ENCODE measurements at regions not wholly inside any gene's neighbourhood (a gene's known extent, or its start where the extent isn't known, plus 50 kb on each side); places are given as distances from the start of the nearest gene placed in this dataset.

DNA sequence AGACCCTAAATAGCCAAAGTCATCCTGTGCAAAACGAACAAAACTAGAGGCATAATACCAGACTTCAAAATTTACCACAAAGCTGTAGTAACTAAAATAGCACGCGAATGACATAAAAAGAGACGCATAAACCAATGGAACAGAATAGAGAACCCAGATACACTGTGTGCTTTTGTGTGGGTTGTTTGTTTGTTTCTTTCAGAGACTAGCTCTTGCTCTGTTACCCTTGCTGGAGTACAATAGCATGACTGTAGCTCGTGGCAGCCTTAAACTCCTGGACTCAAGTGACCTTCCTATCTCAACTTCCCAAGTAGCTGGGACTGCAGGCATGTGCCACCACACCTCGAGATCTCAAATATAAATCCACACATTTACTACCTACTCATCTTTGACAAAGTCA is 1314.6 kb upstream of the GBE1 start:
- DNase-seq, result no peak

DNA sequence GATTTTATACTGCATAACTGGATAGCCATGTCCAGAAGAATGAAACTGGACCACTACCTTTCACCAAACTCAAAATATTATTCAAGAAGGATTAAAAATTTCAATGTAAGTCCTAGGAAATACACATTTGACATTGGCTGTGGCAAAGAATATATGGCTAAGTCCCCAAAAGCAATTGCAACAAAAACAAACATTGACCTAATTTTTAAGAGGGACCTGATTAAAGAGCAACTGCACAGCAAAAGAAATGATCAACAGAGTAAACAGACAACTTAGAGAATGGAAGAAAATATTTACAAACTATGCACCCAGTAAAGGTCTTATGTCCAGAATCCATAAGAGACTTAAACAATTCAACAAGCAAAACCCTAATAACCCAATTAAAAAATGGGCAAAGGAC is 1313.0 kb upstream of the GBE1 start:
- DNase-seq, result no peak

DNA sequence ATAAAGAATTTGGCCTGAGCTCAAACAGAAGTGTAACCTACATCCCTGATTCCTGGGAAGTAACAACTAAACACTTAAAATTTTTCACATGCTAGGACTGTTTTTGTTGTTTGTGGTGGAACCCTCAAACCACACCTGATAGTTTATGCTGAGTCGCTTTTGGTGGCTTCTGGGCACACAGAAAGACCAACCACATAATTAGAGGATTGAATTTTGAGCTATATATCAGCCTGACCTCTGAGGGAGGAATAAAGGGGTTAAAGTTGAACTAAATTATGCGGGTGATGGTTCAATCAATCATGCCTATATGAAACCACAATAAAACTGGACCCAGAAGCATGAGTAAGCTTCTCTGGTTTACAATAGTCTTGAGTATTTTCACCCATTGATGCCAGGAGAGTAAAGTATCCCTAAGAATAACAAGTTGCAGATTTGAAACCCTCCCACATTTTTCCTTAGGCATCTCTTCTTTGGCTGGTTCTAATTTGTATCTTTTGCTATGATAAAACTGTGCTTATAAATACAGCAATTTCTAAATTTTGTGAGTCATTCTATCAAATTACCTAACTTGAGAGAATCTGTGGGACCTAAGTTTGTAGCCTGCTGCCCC is 1304.5 kb upstream of the GBE1 start:
- DNase-seq, result no peak

DNA sequence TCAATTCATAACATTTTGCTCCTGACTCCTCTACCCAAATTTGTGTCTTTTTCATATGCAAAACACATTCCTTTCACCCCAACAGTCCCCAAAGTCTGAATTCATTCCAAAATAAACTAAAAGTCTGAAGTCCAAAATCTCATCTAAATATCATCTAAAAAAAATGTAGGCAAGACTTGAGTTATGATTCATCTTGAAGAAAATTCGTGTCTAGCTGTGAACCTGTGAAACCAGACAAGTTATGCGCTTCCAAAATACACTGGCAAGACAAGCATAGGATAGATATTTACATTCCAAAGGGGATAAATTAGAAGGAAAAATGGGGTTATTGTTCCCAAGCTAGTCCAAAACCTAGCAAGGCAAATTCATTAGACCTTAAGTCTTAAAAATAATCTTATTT is 1302.0 kb upstream of the GBE1 start:
- no peak for DNase-seq

DNA sequence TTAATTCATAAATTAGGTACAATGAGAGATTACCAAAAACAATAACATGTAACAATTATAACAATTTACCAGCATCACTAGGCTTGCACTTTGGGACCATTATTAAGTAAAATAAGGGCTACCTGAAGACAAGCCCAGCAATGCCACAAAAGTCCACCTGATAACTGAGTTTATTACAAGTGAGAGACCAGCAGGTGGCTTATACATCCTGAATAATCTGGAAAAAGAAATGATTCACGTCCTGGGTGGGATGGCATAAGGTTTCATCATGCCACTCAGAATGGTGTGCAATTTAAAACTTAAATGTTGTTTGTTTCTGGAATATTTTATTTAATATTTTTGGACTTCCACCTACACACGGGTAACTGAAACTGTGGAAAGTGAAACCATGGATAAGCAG is 1287.1 kb upstream of the GBE1 start:
- DNase-seq, result no peak

DNA sequence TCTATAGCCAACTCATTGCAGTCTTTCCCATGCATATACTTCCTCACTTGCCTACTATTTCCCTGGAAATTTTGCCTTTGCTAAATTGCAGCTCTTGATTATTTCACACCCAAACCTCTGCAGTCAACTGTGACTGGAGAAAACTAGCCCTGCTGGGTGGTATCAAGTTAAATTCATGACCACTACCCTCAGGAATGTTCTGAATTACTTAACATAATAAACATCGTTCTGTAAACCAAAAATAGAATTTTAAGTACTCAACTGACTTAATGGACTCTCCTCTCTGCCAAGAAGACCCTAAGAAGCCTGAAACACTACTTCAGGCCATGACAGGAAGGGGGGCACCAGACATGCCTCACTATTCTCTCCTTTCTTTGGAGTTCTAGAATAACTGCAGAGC is 1278.0 kb upstream of the GBE1 start:
- DNase-seq, result no peak

DNA sequence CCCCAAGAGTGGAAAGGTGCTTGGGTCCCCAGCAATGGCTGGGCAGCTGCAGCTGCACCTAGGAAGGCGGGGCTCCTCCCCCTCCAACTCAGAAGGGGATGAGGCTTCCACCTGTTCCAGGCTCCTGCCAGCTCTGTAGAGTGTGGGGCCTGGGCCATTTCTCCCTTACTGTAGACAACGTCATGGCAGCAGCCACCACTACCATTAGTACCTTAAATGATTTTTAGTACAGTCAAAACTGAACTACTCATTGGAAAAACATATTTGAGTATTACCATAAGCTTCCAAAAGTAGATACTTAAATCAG is 1274.2 kb upstream of the GBE1 start:
- no peak for DNase-seq

DNA sequence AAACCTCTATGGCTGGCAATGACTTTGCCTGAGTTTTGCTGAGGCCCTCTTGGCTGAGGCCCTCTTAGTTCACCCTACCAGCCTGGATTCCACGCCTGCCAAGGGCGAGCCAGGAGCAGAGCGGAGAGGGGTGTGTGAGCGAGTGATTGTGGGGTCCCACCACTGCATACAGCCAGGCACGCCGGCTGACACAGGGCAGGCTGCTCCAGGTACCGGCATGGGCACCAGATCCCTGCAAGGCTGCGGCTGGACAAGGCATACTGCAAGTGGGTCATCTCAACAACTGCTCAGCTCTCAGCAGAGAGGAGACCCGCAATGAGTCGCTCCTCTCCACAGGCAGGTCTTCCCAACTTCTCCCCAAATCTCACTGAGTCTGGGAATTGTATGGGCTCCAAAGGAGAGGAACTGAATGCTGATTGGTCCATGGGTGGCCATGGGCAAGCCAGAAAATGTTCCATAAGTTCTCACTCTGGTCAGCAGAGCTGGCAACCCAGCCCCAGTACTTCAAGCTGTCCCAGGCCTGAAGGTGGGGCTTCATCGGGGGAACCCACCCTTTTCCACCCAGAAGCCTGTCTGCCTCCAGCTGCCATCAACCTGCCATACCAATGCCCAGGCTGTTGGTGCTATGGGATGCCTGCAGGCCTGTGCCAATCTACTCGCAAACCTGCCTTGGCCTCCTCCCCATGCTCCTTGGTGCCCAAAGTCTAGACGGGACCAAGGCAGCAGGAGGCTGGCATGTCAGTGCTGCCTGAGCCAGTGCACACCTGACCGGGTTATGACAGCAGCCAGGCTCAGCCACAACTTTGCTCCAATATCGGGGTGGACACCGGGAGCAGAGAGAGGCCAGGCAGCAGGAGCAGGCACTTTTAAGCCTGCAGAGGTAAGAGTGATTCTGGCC is 1273.6 kb upstream of the GBE1 start:
- no peak for DNase-seq

DNA sequence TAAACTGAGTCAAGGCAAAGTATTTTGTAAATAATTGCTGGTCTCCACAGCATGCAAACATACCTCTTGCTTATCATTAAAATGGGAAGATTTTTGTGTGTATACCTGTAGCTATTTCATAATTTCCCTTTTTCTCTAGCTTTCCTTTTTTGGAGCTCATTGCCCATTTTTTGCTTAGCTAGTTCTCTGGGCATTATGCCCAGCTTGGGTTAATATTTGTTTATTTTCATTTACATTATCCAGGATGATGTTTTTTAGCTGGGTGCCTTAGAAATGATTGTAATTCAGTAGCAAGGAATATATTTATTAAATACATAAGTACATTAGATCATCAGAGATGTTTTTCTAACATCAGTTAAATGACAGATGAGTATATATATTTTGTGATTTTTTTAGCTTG is 1271.7 kb upstream of the GBE1 start:
- no peak for DNase-seq

DNA sequence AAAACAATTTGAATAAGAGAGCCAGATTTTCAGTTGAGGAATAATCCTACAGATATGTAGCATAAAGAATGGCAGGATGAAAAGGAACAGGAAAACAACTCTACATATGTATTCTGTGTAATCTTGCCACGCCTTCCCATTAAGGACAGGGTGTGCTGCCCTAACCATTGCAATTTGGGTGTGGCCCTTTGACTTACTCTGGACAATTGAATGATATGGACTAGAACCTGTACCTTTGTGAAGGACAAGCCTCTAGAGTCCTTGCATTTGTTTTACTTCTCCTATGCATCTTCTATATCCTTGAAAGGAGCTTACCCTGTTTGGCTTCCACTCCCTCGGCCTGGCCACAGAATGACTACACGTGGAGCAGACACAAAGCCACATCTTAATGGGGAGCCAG is 1261.6 kb upstream of the GBE1 start:
- no peak for DNase-seq

DNA sequence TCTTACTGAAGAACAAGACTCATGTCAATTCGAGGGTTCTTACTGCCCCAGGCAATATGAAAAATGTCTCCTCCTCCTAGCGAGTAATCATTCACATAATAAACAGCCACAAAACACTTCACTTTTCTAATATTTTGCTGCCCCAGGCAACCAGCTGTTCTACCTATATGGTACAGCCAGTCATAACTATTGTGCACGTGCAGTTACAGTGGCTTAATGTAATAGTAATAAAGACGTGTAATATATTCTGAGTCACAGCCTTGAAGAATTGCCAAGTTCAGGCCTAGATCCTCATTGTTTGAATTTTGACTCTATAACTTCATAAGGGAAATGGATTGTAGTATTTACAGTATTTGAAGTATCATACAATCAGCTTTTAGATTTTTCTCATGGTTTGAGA is 1250.0 kb upstream of the GBE1 start:
- no peak for DNase-seq

DNA sequence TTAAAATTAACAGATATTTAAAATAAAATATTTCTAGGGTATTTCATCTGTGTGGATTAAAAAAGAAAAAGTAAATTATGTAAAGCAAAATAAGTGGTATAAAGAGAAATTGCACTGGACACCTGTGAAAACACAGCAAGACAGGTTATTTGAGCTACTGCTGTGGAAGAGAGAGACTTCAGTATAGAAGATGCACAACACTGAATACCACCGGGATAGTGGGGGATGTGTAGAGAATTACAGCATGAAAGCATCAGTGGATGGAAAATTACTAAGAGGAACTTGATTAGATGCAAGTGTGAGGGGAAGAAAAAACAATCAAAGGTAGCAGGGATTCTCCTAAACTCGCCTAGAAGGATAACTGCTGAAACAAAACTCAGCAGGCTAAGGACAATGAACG is 1242.5 kb upstream of the GBE1 start:
- DNase-seq, result no peak

DNA sequence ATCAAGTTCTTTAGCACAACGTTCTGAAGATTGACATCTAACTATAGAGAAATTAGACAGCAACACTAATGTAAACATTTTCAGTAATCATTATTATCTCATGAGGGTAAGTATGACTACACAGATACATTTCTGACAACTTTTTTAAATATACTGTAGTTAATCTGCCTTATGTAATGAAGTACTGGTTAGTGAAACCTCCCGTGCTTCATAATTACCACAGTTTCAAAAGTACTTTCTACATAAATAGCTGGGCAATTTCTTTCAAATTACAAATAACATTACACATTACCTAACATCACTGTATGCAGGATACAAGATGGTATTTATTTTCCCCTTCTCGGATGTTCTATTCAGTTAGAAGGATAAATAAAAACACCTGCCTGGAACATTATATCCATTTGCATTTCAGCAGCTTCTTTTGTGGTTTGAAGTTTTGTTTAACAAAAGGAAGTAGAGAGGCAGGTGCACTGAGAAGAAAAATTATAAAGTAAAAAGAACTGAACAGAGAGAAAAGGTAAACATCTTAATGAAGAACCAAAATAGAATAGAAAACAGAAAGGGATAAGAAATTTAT is 1241.5 kb upstream of the GBE1 start:
- no peak for DNase-seq

DNA sequence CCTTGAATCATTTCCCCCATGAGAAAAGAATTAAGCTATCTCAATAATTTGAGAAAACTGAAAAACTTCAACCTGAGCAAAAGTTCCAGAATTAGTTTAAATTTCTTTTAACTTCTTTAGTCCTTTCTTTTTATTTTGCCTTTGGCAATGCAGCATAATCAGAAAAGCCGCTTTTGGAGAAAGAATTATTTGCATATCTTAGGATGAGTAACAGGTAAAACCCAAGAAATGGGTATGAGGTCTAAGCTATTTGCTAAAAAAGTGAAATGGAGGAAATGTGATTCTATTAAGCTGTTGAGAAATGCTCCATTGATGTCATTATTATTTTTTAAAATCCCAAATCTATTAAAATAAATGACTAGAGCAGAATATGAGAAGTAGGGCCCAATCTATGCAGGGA is 1238.3 kb upstream of the GBE1 start:
- DNase-seq, result no peak

DNA sequence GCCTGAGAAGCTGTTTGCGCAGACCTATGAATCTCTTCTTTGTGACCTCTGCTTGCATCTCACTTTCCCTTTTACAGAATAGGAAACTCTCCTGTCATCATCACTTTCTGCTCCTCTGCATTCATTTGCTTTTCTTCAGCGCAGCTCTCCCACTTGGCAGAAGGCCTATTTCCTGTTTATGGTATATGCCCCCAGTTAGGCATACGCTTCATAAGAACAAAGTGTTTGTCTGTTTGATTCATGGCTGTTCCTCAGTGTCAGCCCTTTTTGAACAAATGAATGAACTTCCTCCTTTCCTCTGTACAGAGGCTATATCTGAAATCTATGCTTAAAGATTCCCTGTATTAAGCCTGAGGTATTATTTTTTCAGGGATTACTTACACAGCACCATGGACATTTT is 1216.9 kb upstream of the GBE1 start:
- DNase-seq, result no peak

DNA sequence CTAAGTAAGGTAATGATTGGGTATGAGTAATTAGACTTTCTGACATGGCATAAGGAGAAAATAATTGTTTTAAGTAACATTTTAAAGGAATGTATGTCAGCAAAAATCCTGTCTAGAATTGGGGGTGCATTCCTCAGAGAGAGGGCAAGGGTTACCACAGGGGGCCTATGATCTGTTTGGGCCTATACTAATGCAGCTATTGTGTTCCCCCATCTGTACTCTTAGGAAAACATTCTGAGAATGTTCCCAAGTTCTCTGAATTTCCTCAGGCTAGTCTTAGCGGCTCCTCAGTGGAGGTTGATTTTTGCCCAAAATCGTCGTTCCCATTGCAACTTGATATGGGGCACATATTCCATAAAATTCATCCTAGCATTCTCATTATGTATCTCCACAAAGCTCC is 1216.4 kb upstream of the GBE1 start:
- no peak for DNase-seq

DNA sequence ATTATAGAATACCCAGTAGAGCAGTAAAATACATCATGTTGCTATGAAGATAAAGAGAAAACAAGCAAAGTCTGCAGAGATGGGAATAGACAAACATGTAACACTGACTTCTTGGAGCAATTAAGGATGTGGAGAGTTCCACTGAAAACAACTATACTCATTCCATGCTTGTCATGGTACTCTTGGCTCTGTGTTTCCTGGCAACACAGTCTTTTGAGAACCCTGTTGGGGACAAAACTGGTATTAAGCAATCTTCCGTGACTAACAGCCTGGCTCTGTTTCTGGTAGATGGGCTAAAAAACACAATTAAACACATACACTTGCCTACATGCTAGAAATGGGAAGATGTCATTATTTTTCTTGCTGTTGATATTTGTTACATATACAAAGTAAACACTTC is 1212.3 kb upstream of the GBE1 start:
- DNase-seq, result no peak

DNA sequence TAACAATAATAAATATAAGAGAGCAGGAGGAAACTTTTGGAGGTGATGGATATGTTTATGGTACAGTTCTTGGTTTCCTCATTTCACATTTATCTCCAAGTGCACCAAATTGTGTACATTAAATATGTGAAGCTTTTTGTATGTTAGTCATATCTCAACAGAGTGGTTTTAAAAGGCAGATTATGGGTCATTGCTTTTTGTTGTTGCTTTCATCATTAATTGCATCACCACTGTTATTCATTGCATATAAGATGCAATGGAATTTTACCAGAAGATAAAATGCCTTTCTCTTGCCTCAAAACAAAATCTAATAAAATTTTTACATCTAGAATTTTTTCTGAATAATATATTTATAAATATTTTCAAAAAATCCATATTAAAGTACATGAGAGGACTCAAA is 1198.9 kb upstream of the GBE1 start:
- DNase-seq, result no peak

DNA sequence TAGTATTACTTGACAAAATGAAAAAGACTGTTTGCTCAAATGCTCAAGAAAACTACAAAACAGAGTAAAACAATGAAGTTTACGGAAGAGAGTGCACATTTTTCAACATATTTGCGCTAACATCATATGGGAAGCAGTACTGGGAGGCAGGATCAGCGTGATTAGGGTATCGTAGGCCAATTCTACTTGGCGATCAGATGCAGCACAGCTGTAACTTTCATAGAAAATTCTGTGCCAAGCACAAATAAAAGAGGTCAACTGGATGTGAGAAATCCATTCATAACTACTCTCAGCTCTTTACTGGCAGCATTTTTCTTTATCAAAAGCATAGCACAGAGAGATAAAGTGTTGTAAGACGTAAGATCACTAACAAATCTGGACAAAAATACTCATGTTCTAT is 1196.3 kb upstream of the GBE1 start:
- DNase-seq, result no peak

DNA sequence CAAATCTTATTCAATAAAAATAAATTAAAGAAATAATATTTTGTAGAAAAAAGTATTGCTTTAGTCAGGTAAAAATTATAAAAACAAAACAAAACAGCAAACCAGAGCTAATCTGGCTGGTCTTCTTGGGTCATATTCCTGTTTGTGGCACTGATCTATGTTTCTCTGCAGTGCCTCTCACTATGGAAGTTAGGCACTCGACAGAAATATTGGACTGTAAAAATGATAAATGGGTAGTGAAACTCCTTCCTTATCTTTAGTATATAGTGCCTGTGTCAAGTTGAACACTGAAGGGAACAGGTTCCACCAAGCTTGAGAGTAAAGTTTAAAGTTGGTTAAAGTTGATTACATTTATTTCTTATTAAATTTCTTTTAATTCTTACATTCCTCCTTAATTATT is 1195.6 kb upstream of the GBE1 start:
- no peak for DNase-seq

DNA sequence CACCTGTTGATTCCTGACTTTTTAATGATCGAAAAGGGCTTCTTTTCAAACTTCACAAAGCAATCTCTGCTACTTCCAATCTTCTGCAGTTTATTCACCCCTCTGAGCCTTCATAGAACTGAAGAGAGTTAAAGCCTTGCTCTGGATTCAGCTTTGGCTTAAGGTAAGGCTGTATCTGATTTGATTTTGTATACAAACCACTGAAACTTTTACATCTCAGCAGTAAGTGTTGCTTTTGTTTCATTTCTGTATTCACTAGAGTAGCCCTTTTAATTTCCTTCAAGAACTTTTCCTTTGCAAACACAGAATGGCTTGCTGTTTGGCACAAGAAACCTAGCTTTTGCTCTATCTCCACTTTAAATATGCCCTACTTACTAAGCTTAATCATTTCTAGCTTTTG is 1193.0 kb upstream of the GBE1 start:
- DNase-seq, result no peak

DNA sequence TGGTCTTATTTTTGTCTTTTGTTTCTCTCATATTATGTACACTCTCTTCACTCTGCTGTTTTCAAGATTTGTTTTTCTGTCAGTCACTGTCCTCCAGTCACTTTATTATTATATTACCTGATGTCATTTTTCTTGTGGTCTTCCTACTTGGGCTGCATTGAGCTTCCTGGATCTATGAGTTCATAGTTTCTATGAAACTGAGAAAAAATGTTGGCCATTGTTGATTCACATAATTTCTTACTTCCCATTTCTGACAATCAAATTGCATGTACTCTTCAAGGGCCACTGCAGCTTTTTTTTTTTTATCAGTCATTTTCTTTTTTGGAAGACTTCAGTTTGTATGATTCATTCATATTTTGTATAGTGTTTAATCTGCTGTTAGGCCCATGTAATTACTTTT is 1180.6 kb upstream of the GBE1 start:
- DNase-seq, result no peak

DNA sequence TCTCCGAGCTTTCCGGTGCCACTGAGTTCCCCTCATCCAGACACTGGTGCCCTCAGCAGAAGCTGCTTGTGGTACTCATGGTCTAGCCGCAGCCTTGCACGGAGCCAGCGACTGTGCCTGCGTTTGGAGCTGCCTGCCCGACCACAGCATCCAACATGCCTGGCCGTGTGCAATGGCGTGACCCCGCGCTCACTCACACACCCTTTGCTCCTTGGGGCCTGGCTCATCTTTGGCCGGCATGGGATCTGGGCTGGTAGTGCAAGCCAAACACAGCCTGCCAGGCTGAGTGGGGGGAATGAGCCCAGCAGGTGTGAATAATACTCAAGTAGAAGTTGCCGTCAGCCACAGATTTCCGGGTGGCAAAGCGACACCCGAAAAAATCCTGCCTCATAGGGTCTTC is 1178.7 kb upstream of the GBE1 start:
- no peak for DNase-seq

DNA sequence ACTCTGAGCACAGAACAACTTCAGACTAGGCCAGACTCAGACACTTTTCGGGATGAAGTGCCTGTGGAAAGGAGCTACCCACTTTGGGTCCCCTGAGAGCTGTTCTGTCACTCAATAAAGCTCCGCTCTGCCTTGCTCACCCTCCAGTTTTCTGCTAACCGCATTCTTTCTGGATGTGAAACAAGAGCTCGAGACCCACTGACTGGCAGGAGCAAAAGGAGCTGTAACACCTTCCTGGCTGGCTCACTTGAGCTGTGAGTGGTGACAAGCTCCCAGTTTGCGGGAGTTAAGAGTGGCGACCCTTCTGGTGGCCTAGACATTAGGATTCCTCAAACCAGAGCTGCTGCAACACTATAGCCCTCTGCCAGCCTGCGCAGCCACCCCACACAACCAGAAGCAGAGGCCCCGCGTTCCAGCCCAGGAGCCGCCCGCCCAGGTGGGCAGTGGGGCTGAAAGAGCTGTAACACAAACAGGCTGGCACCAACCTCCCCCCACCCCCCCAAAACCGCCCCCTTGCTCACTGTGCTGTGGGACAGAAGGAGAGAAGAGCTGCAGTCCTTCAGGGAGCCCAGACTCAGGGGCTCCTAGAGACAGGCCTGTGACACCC is 1178.1 kb upstream of the GBE1 start:
- DNase-seq, result no peak
